Stimulated activated CD8-positive, alpha-beta memory T cell treated with anti-CD3 and anti-CD28 coated beads, Interleukin-7, amount 100 ng/mL, for 24 hours (primary cell): ENCODE measurements at regions not wholly inside any gene's neighbourhood (a gene's known extent, or its start where the extent isn't known, plus 50 kb on each side); places are given as distances from the start of the nearest gene placed in this dataset.
A peak's percentile ranks its signal among the peaks of the same experiment; 100 is the strongest.

ENCODE experiments used
- DNase-seq: peaks from one replicate; pipeline ENCODE4 v3.0.0-alpha.2; 2020; ENCODE audit warnings: low read depth

GRCh38 chr10:78299851-78300468 lies 266.3 kb downstream of the RPS24 start:
- no peak for DNase-seq

GRCh38 chr10:78300526-78300925 lies 266.9 kb downstream of the RPS24 start:
- DNase-seq: no peak

- DNase-seq: no peak
Measured at GRCh38 chr10:78301481-78301880, 267.8 kb downstream of the RPS24 start.

GRCh38 chr10:78301891-78302738 lies 268.5 kb downstream of the RPS24 start:
- no peak for DNase-seq

- DNase-seq: no peak
Measured at GRCh38 chr10:78302739-78302988, 269.0 kb downstream of the RPS24 start.

- DNase-seq: peak; percentile 94
Measured at GRCh38 chr10:78302989-78303854, 269.6 kb downstream of the RPS24 start.

GRCh38 chr10:78304091-78305045 lies 270.7 kb downstream of the RPS24 start:
- DNase-seq: no peak

- no peak for DNase-seq
Measured at GRCh38 chr10:78305311-78305710, 271.6 kb downstream of the RPS24 start.

GRCh38 chr10:78306358-78306757 lies 272.7 kb downstream of the RPS24 start:
- DNase-seq: no peak

- DNase-seq: no peak
Measured at GRCh38 chr10:78307576-78307975, 273.9 kb downstream of the RPS24 start.

- DNase-seq: no peak
Measured at GRCh38 chr10:78309536-78310237, 276.0 kb downstream of the RPS24 start.

- DNase-seq: no peak
Measured at GRCh38 chr10:78310481-78311080, 276.9 kb downstream of the RPS24 start.

GRCh38 chr10:78312197-78313047 lies 278.8 kb downstream of the RPS24 start:
- DNase-seq: no peak

- no peak for DNase-seq
Measured at GRCh38 chr10:78313048-78313381, 279.4 kb downstream of the RPS24 start.

- no peak for DNase-seq
Measured at GRCh38 chr10:78313636-78314035, 280.0 kb downstream of the RPS24 start.

- DNase-seq: no peak
Measured at GRCh38 chr10:78314651-78315050, 281.0 kb downstream of the RPS24 start.

GRCh38 chr10:78316451-78316931 lies 282.8 kb downstream of the RPS24 start:
- no peak for DNase-seq

- no peak for DNase-seq
Measured at GRCh38 chr10:78318305-78318704, 284.6 kb downstream of the RPS24 start.

GRCh38 chr10:78319371-78319770 lies 285.7 kb downstream of the RPS24 start:
- DNase-seq: no peak

- no peak for DNase-seq
Measured at GRCh38 chr10:78319841-78320240, 286.2 kb downstream of the RPS24 start.
